ENCODE measurements at regions not wholly inside any gene's neighbourhood (a gene's known extent, or its start where the extent isn't known, plus 50 kb on each side); places are given as distances from the start of the nearest gene placed in this dataset.

GRCh38 chr18:76589316-76589715, 94.3 kb upstream of the ZNF516 start:
- no peak for TF ChIP-seq ZBTB49 (tag by site-specific recombination; IDR thresholded peaks at IDR 0.05; ENCODE audit: low read depth)
- no peak for TF ChIP-seq ZFP37 (tag by site-specific recombination; IDR thresholded peaks at IDR 0.05)
- TF ChIP-seq ZNF157 (tag by site-specific recombination; IDR thresholded peaks at IDR 0.05), result no peak
- TF ChIP-seq ZNF174 (tag by site-specific recombination; IDR thresholded peaks at IDR 0.05), result no peak
- TF ChIP-seq ZSCAN30 (tag by site-specific recombination; IDR thresholded peaks at IDR 0.05), result no peak

All from HEK293 (cell line).